ENCODE measurements at regions not wholly inside any gene's neighbourhood (a gene's known extent, or its start where the extent isn't known, plus 50 kb on each side); places are given as distances from the start of the nearest gene placed in this dataset.

DNA sequence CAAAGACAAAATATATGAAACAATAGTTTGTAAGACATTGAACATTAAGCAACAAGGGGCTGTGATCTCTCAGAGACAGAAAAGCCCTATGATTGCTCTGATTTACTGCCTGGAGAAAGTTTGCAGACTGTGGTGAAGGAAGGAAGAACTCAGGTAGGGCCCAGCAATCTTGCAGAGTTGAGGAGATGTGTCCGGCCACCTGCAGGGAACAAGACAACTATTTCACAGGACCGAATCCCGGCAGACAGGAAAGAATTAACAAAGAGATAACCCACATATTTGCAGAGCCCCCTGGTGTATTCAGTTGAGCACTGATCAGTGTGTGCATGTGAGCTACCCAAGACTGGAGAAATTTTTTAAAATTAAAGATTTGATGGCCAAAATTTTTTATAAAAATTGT is 58.3 kb upstream of the FMN2 start:
- DNase-seq (ENCODE audit: extremely low spot score): no peak
- CTCF ChIA-PET: no interaction called here
- POLR2A ChIA-PET: no interaction called here
- no peak for TF ChIP-seq CTCF (IDR thresholded peaks at IDR 0.05; ENCODE audit: control extremely low read depth, extremely low read depth, low read depth, missing control alignments)

- POLR2A ChIA-PET: no interaction called here
- no peak for TF ChIP-seq CTCF (IDR thresholded peaks at IDR 0.05; ENCODE audit: control extremely low read depth, extremely low read depth, low read depth, missing control alignments)
- CTCF ChIA-PET: interaction anchor here (1.1 to 1.3 kb wide), 2 partner anchors 9 kb away, joined by 3 read pairs; no protein-coding TSS in a partner anchor
- no peak for DNase-seq (ENCODE audit: extremely low spot score)
Measured at GRCh38 chr1:240036526-240036925, 55.2 kb upstream of the FMN2 start.

All from GM10248 (cell line).